ENCODE measurements at regions not wholly inside any gene's neighbourhood (a gene's known extent, or its start where the extent isn't known, plus 50 kb on each side); places are given as distances from the start of the nearest gene placed in this dataset.

GRCh38 chr13:40390401-40390916, 276.0 kb downstream of the FOXO1 start:
- TF ChIP-seq POLR2AphosphoS5 (IDR thresholded peaks at IDR 0.05; ENCODE audit: low read depth): no peak
- no peak for TF ChIP-seq JUNB (IDR thresholded peaks at IDR 0.05; ENCODE audit: unreplicated experiment)
- TF ChIP-seq CTCF (conservative IDR thresholded peaks at IDR 0.05; ENCODE audit: low read depth in 2 of 2): no peak
- TF ChIP-seq EZH2 (IDR thresholded peaks at IDR 0.05; ENCODE audit: low read depth, unreplicated experiment): no peak

Measured in GM23338 (cell line).